Amygdala (tissue), 56 donors: ENCODE measurements at regions not wholly inside any gene's neighbourhood (a gene's known extent, or its start where the extent isn't known, plus 50 kb on each side); places are given as distances from the start of the nearest gene placed in this dataset.
A peak's percentile ranks its signal among the peaks of the same experiment; 100 is the strongest.

Experiments
- DNase-seq, 56 donors: peaks; one replicate each; lab custom pipeline; 2025; lab: John Stamatoyannopoulos, UW

DNA sequence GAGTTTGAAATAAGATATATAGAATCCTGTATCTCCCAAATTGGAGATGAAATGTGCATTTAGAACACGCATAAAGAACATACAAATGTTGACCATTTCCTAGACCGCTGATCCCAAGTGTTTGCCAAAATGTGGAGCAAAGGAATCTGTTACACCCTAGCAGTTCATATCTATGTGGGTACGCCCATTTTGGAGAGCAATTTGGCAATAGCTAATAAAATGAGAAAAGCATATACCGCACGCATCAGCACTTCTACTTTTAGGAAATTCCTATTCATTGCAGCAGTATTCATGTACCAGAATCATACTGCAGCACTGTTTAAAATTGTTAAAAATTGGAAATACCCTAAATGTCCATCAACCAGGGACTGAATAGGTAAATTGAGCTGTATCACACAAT, 937.8 kb downstream of the BCL11B start:
- no peak for DNase-seq

DNA sequence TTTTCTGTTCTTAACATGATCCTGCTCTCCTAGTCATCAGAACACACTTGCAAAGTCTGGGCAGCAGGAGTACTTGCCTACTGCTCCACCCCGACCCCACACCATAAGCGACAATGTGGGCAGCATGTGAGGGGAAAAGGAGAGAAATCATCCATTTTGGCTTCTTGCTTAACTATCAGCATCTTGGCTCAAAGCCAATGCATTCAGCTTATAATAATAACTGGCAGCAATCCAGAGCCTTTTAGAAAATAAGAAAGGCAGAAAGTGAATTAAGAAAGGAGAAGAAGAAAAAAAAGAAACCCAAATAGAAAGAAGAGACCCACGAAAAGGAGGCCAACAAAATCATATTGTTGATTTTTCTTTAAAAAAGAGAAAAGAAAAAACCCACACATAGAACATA, 930.8 kb downstream of the BCL11B start:
- no peak for DNase-seq

DNA sequence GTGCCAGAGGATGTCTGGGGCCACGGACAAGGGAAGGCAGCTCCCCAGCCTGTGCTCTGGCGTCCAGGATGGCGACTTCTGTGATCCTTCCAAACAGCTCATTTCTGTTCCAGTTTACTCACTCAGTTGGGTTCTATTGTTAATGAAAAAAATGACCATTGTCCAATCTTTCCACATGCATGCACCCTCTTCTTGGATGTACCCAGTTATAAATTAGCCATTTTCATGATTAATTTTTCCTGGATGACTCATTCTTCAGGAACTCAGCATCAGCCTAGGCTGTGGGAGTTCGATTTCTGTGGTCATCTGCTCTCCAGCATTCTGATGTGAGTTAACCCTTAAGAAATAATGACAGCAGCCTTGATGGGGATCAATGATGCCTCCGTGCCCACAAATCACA, 926.8 kb downstream of the BCL11B start:
- DNase-seq: no peak

DNA sequence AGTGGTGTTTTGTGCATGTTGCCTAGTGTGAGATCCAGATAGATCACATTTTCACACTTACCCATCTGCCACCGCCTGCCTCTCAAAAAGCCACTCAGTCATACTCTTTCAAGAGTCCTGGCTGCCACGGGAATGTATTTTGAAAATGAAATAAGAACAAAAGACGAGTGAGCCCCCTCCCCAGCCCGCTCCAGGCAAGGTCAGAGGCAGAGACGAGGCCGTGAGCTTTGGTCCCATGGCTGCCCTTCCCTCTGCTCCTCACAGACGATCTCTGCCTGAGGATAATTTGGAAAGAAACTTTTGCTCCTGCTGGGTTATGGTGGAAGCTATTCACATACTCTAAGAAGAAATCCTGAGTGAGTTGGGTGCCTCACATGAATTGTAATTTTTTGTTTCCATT, 924.3 kb downstream of the BCL11B start:
- no peak for DNase-seq

DNA sequence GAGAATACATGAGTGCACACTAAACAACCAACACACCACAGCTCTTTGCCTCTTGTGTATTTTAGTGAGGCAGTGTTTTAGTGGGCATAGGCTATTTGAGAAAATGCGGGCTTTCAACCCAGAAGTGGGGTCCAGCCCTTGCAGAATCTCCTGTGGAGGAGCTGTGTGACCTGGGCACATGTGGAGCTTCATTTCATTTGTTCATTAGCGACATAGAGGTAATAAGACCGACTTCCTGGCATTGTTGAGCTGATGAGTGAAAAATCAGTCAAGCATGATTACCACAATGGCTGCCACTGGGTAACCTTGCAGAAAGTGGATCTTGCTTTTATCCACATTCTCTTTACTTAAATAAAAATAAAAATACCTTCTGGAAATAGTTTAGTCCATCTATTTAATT, 923.5 kb downstream of the BCL11B start:
- DNase-seq: no peak

DNA sequence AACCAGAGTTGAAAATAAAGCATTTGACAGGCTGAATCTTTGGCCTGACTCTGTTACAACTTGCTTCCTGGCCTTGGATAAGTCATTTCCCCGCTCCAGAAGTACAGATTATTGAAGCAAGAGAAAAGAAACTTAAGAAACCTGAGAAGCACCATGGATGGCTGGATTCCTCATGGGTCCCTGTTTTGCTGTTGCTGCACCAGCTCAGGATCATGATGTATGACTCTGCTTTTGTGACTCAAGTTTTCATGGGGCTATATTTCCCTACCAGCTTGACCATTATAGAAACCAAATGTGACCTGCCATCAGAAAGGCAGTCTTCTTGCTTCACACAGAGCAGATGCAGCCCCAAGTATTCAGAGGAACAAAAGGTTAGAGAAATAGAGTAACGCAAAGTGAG, 921.8 kb downstream of the BCL11B start:
- no peak for DNase-seq

DNA sequence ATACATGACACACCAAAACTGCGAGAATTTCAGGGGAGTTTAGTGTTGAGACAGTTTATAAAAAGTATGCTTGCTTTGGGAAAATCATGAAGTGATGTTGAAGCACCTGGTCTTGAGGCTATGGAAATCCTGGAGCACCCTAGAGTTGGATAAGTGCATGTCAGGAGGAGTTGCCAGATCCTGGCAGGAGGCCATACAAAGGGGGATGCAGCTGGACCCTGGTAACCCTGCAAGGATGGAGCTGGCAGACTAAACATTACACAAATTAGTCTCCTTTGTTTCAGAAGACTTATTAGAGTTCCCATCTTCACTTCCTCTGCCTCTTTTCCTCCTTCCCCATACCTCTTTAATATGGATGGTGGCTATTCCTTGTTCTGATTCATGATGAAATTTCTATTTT, 907.0 kb downstream of the BCL11B start:
- DNase-seq: no peak

DNA sequence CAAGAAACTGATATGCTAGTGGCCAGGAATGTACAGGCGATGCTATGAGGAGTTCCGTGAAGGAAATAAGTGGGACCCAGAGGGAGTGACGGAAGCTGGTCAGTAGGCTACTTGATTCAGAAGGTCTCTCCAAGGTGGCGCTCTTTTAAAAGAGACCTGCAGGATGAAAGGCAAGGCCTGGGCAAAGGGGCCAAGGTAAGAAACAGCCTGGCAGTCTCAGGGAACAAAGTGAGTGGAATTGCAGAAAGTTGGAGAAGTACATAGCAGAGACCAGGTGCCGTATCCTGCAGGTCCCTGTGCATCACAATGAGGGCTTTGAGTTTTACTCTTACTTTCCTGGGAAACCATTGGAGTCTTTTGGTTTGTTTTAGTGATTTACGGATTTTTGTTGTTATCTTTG, 905.6 kb downstream of the BCL11B start:
- DNase-seq: no peak

DNA sequence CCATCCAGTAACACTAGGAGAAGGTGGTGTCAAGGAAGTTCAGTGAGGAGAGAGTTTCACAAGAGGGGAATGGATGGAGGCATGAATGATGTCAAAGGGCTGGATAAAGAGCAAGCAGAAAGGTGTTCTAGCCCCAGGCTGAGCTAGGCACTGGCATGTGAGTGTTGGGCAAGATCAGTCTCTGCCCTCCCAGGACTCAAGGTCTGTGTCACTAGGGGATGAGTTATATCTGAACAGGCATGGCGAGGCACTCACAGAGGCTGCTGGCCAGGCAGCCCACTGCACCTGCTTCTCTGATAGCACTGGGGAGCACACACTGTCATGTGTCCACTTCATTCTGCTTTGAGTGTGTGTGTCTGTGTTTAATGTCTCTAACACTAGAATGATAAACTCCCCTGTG, 903.8 kb downstream of the BCL11B start:
- DNase-seq: no peak

DNA sequence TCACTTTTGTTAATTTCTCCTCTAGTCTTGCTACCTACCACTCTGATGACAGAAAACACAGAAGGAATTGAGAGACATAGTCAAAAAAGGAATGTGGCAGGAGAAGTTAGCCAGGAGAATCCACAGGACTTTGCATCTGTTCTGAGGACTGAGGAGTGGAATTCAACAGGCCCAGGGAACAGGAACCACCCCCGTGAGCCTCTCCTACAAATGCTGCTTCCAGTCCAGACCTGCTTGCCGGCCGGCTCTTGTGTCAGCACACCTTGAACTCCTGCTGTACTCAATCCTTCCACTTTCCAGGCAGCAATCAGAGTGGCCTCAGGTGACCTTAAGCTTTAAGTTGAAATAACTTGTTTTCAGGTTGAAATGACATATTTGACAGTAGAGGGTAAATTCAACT, 903.1 kb downstream of the BCL11B start:
- DNase-seq: no peak

DNA sequence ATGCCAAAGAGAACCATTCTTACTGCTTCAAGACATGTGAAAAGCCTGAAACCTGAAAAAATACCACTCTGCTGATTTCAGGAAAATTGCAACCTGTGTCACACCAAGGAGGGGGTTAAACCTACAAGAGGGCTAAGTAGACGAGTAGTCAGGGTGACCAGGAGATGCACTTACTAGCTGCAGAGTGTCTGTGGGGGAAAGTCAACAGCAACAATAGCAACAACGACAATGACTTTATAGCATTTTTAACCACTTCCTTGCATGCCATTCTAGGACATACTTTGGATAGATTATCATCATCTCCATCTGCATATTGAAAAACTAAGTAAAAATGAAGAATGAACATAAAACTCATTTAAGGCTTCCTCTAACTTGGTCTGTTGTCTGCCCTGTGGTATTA, 902.7 kb downstream of the BCL11B start:
- no peak for DNase-seq

DNA sequence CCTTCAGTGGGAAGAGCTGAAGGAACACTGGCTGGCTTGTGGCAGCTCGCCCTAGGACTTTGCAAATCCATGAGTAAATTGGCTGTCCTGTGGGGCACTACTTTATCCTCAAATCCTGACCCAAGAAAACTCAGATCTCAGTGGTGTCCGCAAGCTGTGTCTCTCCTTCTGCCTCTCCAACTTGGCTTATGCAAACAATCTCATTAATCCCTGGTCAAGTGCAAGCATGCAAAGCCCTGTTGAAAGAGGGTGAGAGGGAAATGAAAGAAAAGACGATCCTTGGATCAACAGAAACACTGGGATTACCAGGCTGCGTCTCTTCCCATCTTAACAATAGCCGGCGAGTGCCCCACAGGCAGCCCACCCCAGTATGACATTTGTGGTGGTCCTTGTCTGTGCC, 901.6 kb downstream of the BCL11B start:
- DNase-seq: no peak

DNA sequence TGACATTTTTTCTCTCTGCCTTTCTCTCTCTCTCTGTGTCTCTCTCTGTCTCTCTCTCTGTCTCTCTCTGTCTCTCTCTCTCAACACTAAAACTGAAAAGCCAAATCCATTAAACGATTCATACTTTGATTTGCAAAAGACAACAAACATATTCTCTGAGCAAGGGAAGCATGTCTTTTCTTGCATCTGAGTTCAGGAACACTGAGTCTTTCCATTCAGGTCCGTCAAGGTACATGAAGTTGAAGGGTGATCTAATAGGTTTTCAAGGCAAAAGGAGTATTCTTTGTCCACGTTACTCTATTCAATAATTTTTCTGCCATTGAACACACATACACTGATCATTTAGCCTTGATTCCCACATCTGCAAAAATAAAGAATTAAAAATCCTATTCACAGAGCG, 900.9 kb downstream of the BCL11B start:
- DNase-seq: no peak

DNA sequence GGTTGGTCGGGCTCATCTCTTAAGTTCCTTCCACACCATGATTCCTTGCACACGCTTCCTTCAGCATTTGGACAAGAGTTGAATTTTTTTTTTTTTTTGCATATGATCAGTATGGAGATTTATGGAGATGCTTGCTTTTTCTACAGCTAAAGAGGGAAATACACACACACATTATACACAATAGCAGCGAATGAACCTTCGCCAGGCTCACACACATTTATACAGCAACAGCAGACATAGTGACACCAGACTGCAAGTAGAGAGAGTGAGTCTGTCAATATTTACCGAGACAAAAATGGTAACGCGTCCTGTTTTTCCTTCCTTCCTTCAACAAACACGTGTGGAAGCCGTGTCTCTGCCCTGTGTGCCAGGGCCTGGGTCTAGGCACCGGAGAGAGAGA, 897.9 kb downstream of the BCL11B start:
- DNase-seq: no peak

DNA sequence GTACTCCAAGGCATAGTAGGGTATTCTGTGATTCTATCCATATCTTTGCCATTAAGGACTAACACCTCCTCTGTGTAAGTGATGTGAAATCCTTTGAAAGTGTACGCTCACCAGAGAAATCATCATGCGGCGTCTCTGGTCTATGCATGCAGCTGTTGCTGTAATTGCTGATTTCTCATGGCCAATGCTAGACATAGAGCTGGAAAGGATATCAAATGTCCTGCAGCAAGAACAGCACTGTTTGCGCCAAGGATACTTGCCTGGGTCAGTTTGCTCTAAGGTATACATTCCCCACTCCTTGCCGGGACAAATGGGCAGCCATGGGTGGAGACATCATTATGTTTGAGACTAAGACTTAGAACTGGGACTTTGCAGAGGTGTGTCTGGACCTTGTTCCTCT, 896.4 kb downstream of the BCL11B start:
- DNase-seq: no peak

DNA sequence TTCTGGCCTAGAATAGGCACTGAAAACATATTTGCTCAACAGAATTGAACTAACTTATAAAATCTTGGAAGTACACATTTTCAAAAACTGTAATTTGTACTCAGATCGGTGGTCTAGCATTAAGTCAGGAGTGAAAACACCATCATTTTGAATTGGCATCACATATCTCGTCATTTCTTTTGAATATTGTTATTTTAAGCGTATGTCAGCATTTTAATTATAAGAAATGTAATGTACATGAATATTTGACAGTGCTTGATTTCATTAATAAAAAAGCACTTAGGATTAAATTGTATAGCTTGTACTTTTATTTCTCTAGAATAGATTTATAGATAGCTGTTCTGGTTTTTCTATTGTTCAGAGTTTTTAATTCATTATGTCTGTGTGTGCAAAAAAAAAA, 892.2 kb downstream of the BCL11B start:
- no peak for DNase-seq

DNA sequence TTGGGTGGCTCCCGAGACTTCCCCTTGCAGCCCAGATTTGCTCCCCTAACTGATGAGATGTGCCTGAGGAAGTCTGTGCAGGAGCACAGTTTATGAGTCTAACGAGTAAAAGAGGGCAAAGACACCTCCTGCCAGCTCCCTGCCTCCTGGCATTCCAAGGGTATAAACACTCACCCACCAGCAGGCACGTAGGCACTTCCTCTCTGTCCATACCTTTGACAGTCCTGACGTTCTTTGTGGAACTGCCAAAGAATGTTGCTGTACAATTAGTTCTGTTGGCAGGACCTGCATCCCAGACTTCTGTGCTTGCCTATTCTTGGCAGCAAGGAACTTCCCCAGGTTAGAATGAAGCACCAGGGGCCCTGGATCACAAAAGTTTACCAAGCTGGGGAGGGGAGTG, 889.3 kb downstream of the BCL11B start:
- no peak for DNase-seq

DNA sequence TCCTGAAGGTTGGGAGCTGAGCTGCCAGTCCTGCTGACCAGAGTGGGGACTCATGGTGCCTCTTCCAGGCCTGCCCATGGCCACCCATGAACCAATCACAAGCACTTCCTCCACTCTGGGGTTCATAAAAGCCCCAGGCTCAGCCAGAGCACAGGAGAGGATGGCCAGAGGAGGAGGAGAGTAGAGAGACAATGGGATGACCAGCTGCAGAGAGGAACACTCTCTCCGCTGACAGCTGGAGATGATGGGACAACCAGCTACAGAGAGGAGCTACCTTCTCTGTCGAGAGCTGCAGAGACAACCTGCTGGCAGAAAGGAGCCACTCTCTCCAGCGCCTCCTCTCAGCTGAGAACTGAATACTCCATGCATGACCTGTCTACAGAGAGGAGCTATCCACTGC, 886.1 kb downstream of the BCL11B start:
- no peak for DNase-seq

DNA sequence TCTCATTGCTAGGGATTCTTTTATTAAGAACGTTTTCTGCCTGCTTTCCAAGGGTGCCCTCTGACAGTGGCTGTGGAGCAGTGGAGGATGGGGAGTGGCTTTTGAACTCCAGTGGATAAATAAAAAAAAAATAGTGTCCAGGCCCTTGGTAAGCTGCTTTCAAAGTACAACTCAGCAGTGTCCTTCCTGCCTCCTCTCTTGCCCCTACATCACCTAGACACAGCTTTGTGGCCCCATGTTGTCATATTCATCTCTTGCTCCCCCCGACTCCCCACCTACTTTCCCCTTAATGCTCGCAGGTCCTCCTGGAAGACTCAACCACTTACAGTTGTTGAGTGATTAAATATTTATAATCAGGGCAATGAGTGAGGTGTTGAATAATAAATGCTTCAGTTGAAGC, 880.9 kb downstream of the BCL11B start:
- DNase-seq: no peak

DNA sequence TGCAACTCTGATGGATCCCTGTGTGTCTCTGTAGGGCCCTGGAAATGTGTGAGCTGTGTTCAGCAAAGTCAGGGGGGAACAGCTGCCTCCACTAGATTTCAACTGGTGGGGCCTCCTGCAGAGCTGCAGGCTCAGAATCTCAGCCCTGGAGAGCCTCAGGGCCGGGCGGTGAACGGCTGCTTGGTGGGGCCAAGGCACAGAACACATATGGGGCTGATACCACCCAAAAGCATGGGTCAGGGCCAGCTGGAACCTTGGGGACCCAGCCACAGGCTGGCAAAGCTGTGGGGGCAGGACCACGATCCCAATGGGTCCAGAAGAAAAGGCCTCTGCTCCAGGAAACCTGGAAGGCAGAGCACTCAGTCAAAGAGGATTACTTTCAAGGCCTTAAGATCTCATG, 878.5 kb downstream of the BCL11B start:
- DNase-seq: no peak

DNA sequence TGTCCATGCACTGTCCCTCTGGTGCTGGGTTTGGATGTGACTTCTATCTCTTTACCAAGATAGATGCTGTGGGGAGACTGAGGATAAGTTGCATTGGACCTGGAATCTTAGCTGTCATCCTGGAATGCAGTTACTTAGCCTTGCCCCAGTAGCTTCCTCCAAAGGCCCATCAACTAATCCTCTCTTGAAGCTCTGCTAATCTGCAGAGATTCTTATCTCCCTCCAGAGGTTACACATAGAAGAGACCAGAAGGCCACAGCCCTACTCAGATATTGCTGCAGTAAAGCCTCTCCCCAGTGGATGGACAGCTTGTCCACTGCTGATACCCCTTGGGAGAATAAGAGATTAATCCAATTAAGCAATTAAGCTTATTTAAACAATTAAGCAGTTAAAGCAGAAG, 867.2 kb downstream of the BCL11B start:
- no peak for DNase-seq

DNA sequence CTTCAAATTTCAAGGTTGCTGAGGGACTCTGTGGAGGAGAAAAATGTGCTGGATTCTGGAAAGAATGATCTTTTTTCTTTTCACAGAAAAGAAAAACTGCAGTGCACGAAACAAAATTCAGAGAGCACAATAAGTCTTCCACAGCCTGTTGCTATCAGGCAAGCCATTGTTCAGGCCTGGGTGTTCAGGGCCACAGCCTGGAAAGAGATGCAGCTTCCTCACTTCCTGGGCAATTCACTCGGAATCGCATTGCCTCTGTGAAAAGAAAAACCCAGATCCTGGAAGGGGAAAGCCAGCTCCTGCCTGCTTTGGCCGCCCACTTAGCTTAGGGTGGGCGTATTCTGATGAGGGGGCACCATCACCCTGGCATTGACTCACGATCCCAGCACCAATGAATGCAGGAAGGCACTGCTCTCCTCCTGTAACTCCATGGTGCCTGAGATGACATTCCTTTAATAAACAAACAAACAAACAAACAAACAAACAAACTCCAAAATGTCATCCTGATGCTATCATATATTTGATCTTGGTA, 863.9 kb downstream of the BCL11B start:
- DNase-seq: peak in 2 of 56 donors; percentile 2 to 7

DNA sequence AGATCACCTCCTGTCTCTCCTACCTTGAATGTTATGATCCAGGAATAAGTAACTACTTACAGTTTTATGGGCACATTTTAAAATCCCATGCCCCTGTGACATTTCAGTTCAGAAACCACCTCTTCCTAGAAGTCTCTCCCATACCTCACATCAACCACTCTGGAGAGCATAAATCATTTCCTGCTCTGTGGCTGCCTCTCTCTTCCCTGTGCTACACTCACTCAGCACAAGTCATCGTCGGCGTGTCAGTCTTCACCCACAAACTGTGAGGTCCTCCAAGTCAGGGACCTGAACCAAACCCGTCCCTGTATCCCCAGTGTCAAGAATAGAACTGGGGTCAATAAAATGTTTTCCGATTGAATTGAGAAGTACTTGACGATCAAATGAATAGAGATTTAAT, 863.3 kb downstream of the BCL11B start:
- no peak for DNase-seq

DNA sequence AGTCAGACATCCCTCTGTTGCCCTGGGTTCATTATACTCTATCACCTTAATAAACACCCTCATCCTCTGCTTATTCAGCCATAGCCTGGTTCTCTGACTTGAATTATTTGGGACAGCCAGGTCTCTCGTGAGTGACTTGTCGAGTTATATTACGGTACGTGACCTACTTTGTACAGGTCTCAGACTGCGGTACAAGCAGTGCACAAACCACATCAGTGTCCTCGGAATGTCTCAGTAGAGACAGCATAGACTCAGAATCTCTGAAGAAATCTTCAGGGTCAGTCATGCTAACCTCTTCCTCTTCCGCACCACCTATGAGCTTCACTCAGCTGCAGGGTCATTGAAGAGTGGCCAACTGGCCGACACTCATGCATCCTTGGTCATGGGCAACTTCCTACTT, 860.8 kb downstream of the BCL11B start:
- no peak for DNase-seq
